Keratinocyte (primary cell): ENCODE measurements at regions not wholly inside any gene's neighbourhood (a gene's known extent, or its start where the extent isn't known, plus 50 kb on each side); places are given as distances from the start of the nearest gene placed in this dataset.

Source experiments
- DNase-seq: peaks from one replicate; pipeline ENCODE4 v3.0.0-alpha.2; 2011; ENCODE audit warnings: low read depth, missing footprints, low spot score
- FAIRE-seq: peaks from 2 replicates; lab custom pipeline; 2011; peaks lifted over from hg19 to GRCh38; lab: Jason Lieb, UNC
- H2AFZ ChIP-seq: 2 replicates; pipeline ENCODE4 v1.6.0; 2012; ENCODE audit warnings: low read length, control low read depth, inconsistent platforms; ENCODE audit not compliant: control insufficient read depth
- H3K27ac ChIP-seq: 2 replicates; pipeline ENCODE4 v1.5.1; 2011; ENCODE audit warnings: low read length; ENCODE audit not compliant: control insufficient read depth, insufficient read depth
- H3K27me3 ChIP-seq: 3 replicates; pipeline ENCODE4 v1.6.0; 2011; ENCODE audit warnings: low read length; ENCODE audit not compliant: control insufficient read depth, insufficient read depth; ENCODE audit errors: extremely low read depth
- H3K36me3 ChIP-seq, 2 experiments: 2 replicates in 1 of 2; 3 replicates in 1 of 2; pipeline ENCODE4 v1.5.1; 2011; ENCODE audit warnings: low read length in 2 of 2, mild to moderate bottlenecking in 1 of 2; ENCODE audit not compliant: control insufficient read depth in 2 of 2, insufficient read depth in 2 of 2; ENCODE audit errors: extremely low read depth in 1 of 2
- H3K4me1 ChIP-seq: 3 replicates; pipeline ENCODE4 v1.5.1; 2011; ENCODE audit warnings: low read length; ENCODE audit not compliant: control insufficient read depth, insufficient read depth; ENCODE audit errors: extremely low read depth
- H3K4me2 ChIP-seq: 3 replicates; pipeline ENCODE4 v1.6.0; 2011; ENCODE audit warnings: low read depth, low read length; ENCODE audit not compliant: control insufficient read depth, insufficient read depth; ENCODE audit errors: extremely low read depth
- H3K4me3 ChIP-seq, 3 experiments: fragments of 200-600 bp in 1 of 3; sonication (generic) in 1 of 3; 2 replicates in 2 of 3; 3 replicates in 1 of 3; pipeline ENCODE4 v1.5.1; 2011 to 2016; ENCODE audit warnings: low read length in 3 of 3, mild to moderate bottlenecking in 3 of 3, control low read depth in 2 of 3, inconsistent platforms in 1 of 3, low read depth in 1 of 3, mixed read lengths in 1 of 3, mixed run types in 1 of 3, moderate library complexity in 1 of 3; ENCODE audit not compliant: control insufficient read depth in 2 of 3, insufficient read depth in 2 of 3; ENCODE audit errors: extremely low read depth in 1 of 3
- H3K79me2 ChIP-seq: 2 replicates; pipeline ENCODE4 v1.6.0; 2012; ENCODE audit warnings: low read length; ENCODE audit not compliant: control insufficient read depth, insufficient read depth
- H3K9ac ChIP-seq: 3 replicates; pipeline ENCODE4 v1.6.0; 2011; ENCODE audit warnings: low read length; ENCODE audit not compliant: control insufficient read depth, insufficient read depth; ENCODE audit errors: extremely low read depth
- H3K9me1 ChIP-seq: 3 replicates; pipeline ENCODE4 v1.6.0; 2011; ENCODE audit warnings: low read length; ENCODE audit not compliant: control insufficient read depth, insufficient read depth; ENCODE audit errors: extremely low read depth
- H3K9me3 ChIP-seq: 2 replicates; pipeline ENCODE4 v1.5.1; 2012; ENCODE audit warnings: low read depth, low read length; ENCODE audit not compliant: control insufficient read depth
- H4K20me1 ChIP-seq: 3 replicates; pipeline ENCODE4 v1.6.0; 2011; ENCODE audit warnings: low read length; ENCODE audit not compliant: control insufficient read depth, insufficient read depth; ENCODE audit errors: extremely low read depth
- CTCF ChIP-seq, 3 experiments: IDR thresholded peaks in 1 of 3; conservative IDR thresholded peaks in 1 of 3; optimal IDR thresholded peaks in 1 of 3; 2 replicates in 2 of 3; 3 replicates in 1 of 3; pipeline versions ENCODE3 to v1.5.1; 2011; ENCODE audit warnings: low read length in 3 of 3, mild to moderate bottlenecking in 3 of 3, moderate library complexity in 2 of 3, control low read depth in 1 of 3, inconsistent platforms in 1 of 3; ENCODE audit not compliant: insufficient read depth in 2 of 3; ENCODE audit errors: extremely low read depth in 1 of 3
- EZH2 ChIP-seq: IDR thresholded peaks from one replicate; pipeline ENCODE4 v1.6.1; 2012; ENCODE audit warnings: inconsistent platforms, mild to moderate bottlenecking, low read length, moderate library complexity
- dilution Hi-C: fragments of 300-500 bp; cut with MboI; formaldehyde crosslinking; loops from one replicate; pipeline ENCODE4 v1.7.0; 2020; ENCODE audit warnings: low sequenced_read_pairs; ENCODE audit not compliant: extremely low pct_ligation_motif_present

DNA sequence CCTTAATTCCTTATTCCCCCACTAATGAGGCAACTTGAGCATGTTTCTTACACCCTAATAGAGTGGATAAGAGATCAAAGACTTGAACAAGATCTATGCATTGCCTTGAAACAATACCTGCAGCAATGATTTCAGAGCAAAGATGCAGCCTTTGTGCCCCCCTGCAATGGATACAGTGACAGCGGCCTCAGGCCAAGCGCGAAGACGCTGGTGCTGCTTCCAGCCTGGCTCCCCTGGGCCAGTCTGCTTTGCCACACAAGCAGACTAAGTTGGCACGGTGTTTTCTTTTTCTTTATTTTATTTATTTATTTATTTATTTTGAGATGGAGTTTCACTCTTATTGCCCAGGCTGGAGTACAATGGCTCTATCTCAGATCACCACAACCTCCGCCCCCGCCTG is 179.8 kb upstream of the S1PR3 start:
- Histone ChIP-seq H3K9ac (no peak overlapping the region), H3K4me2 (no peak overlapping the region), H4K20me1 (no peaks in the 10 kb centered on the region), H3K9me1 (no peaks in the 10 kb centered on the region), H3K27ac (no peak overlapping the region), H3K27me3 (no peaks in the 10 kb centered on the region), H3K4me3 (no peak overlapping the region), H3K9me3 (no peaks in the 10 kb centered on the region), H3K36me3 (no peaks in the 10 kb centered on the region), H3K4me1 (no peaks in the 10 kb centered on the region), H3K79me2 (no peaks in the 10 kb centered on the region), H2AFZ (no peak overlapping the region)
- FAIRE-seq (no peak), DNase-seq (no peak)
- dilution Hi-C loops = no loop called here
- no peak for TF ChIP-seq CTCF (optimal IDR thresholded peaks at IDR 0.05 in 1 of 3, IDR thresholded peaks at IDR 0.05 in 1 of 3, conservative IDR thresholded peaks at IDR 0.05 in 1 of 3; ENCODE audit: extremely low read depth in 1 of 3, insufficient read depth in 2 of 3, low read length in 3 of 3)
- no peak for TF ChIP-seq EZH2

DNA sequence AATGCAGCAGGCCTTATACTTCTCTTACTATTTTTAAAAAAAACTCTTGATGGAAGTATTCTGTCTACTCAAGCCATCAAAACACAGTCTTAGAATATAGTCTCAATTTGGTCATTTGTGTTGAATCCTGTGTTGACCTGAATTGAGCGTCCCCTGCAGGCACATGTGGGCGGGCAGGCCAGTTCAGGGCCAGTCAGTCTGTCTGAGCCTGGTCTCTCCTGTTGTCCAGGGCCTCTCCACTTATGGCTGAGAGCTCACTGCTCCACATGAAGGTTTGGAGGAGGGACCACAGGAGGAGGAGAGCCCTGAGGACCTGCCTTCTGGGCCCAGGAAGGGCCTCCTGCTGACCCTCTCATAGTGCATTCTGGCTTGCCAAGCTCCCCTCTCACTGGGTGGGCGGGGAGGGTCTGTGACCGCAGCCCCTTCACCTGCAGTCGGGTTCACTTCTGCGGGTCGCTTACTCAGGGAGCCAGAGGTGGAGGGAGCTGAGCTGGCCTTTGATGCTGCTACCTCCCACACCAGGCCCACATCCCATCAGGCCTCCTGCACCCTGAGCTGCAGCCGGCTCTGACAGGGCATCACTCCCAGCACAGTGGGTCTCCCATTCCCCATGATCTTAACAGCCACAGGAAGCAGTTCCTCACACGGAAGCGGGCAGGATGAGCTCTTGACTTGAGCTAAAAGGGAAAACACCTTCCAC is 178.2 kb upstream of the S1PR3 start:
- H4K20me1 ChIP-seq = no peaks in the 10 kb centered on the region
- no peak overlapping the region for H3K4me2 ChIP-seq
- TF ChIP-seq CTCF (optimal IDR thresholded peaks at IDR 0.05 in 1 of 3, IDR thresholded peaks at IDR 0.05 in 1 of 3, conservative IDR thresholded peaks at IDR 0.05 in 1 of 3; ENCODE audit: extremely low read depth in 1 of 3, insufficient read depth in 2 of 3, low read length in 3 of 3) (no peak), EZH2 (no peak)
- no peak overlapping the region for H3K27ac ChIP-seq
- H3K4me1 ChIP-seq = no peaks in the 10 kb centered on the region
- H3K27me3 ChIP-seq = no peaks in the 10 kb centered on the region
- H3K79me2 ChIP-seq = no peaks in the 10 kb centered on the region
- dilution Hi-C loops = no loop called here
- H3K9me1 ChIP-seq = no peaks in the 10 kb centered on the region
- FAIRE-seq (no peak), DNase-seq (no peak)
- H3K9me3 ChIP-seq = no peaks in the 10 kb centered on the region
- H3K4me3 ChIP-seq = no peak overlapping the region
- H2AFZ ChIP-seq = no peak overlapping the region
- no peaks in the 10 kb centered on the region for H3K36me3 ChIP-seq
- no peak overlapping the region for H3K9ac ChIP-seq
